Esophagus muscularis mucosa (tissue), 4 donors: ENCODE measurements at regions not wholly inside any gene's neighbourhood (a gene's known extent, or its start where the extent isn't known, plus 50 kb on each side); places are given as distances from the start of the nearest gene placed in this dataset.

Experiments used
- CTCF ChIP-seq, 3 experiments: fragments of 200-600 bp in 2 of 3; fragments of 450-650 bp in 1 of 3; sonication (generic) in 2 of 3; IDR thresholded peaks; one replicate each; pipeline ENCODE4 v1.5.1; 2017 to 2019; ENCODE audit warnings: antibody characterized with exemption in 3 of 3, mild to moderate bottlenecking in 2 of 3, moderate library complexity in 1 of 3
- EP300 ChIP-seq: sonication (generic); formaldehyde crosslinking; IDR thresholded peaks from one replicate; pipeline ENCODE4 v1.6.1; 2017; ENCODE audit warnings: antibody characterized with exemption
- POLR2A ChIP-seq: fragments of 450-650 bp; IDR thresholded peaks from one replicate; pipeline ENCODE4 v1.6.1; 2017; ENCODE audit warnings: antibody characterized with exemption, moderate library complexity, mild to moderate bottlenecking, low read depth
- POLR2AphosphoS5 ChIP-seq, 2 donors: sonication (generic); formaldehyde crosslinking; IDR thresholded peaks; one replicate each; pipeline ENCODE4 v1.6.1; 2017; ENCODE audit warnings: antibody characterized with exemption in 2 of 2

- TF ChIP-seq CTCF (IDR thresholded peaks at IDR 0.05) (no peak), POLR2A (no peak), POLR2AphosphoS5 (IDR thresholded peaks at IDR 0.05) (no peak), EP300 (no peak)
Measured at GRCh38 chr2:35125278-35125677, 1230.3 kb upstream of the CRIM1 start.
